Stimulated activated CD4-positive, alpha-beta T cell treated with anti-CD3 and anti-CD28 coated beads, Interleukin-2, amount 100 ng/mL, for 48 hours (primary cell): ENCODE measurements at regions not wholly inside any gene's neighbourhood (a gene's known extent, or its start where the extent isn't known, plus 50 kb on each side); places are given as distances from the start of the nearest gene placed in this dataset.

Source experiments
- DNase-seq, 2 donors: peaks; one replicate each; pipeline ENCODE4 v3.0.0-alpha.2; 2020

- DNase-seq = peak; percentile 7 to 13
Observed at GRCh38 chr3:109532257-109533216, 195.2 kb upstream of the DPPA4 start.

GRCh38 chr3:109545746-109546145, 208.4 kb upstream of the DPPA4 start:
- DNase-seq = no peak

GRCh38 chr3:109548192-109548938, 211.0 kb upstream of the DPPA4 start:
- no peak for DNase-seq

GRCh38 chr3:109553591-109554371, 216.4 kb upstream of the DPPA4 start:
- DNase-seq = no peak

GRCh38 chr3:109559389-109559788, 222.0 kb upstream of the DPPA4 start:
- no peak for DNase-seq

- DNase-seq = peak; percentile 2 to 16
Observed at GRCh38 chr3:109563149-109563548, 225.8 kb upstream of the DPPA4 start.

GRCh38 chr3:109569135-109569846, 231.9 kb upstream of the DPPA4 start:
- DNase-seq = no peak

- no peak for DNase-seq
Observed at GRCh38 chr3:109570408-109570807, 233.1 kb upstream of the DPPA4 start.

GRCh38 chr3:109572301-109572700, 235.0 kb upstream of the DPPA4 start:
- no peak for DNase-seq

- DNase-seq = no peak
Observed at GRCh38 chr3:109596991-109597390, 259.6 kb upstream of the DPPA4 start.

GRCh38 chr3:109597444-109597843, 260.1 kb upstream of the DPPA4 start:
- DNase-seq = no peak

GRCh38 chr3:109607897-109608296, 270.6 kb upstream of the DPPA4 start:
- DNase-seq = no peak

GRCh38 chr3:109608574-109608973, 271.2 kb upstream of the DPPA4 start:
- no peak for DNase-seq

GRCh38 chr3:109618766-109619378, 281.5 kb upstream of the DPPA4 start:
- no peak for DNase-seq

GRCh38 chr3:109631897-109632296, 294.6 kb upstream of the DPPA4 start:
- no peak for DNase-seq

GRCh38 chr3:109640146-109640652, 302.9 kb upstream of the DPPA4 start:
- DNase-seq = no peak

GRCh38 chr3:109642025-109642424, 304.7 kb upstream of the DPPA4 start:
- no peak for DNase-seq

- DNase-seq = no peak
Observed at GRCh38 chr3:109643590-109643989, 306.2 kb upstream of the DPPA4 start.

- DNase-seq = no peak
Observed at GRCh38 chr3:109644332-109644731, 307.0 kb upstream of the DPPA4 start.

GRCh38 chr3:109644746-109645145, 307.4 kb upstream of the DPPA4 start:
- DNase-seq = no peak

- no peak for DNase-seq
Observed at GRCh38 chr3:109648027-109648426, 310.7 kb upstream of the DPPA4 start.

GRCh38 chr3:109656225-109656624, 318.9 kb upstream of the DPPA4 start:
- no peak for DNase-seq
